ENCODE measurements at regions not wholly inside any gene's neighbourhood (a gene's known extent, or its start where the extent isn't known, plus 50 kb on each side); places are given as distances from the start of the nearest gene placed in this dataset.

DNA sequence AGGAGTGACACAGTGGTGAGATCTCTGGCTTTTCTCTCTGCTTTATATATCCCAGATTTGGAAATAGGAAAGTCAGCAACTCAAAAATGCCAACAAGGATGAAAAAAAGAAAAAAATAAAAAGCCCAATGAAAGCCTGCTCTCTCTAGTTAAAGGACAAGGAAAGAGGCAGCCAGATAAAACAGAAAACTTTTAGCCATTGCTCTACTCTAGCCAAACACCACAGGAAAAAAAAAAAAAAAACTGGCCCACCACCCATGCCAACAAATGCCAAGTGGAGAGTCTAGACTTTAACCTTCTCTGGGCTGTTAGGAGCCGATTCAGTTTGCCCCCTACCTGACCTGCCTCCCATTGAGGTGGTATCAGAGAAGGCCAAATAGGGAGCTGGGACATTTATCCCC is 222.3 kb upstream of the TMTC1 start:
- FAIRE-seq (no peak), DNase-seq (ENCODE audit: insufficient read length, low spot score) (no peak)
- no peak for TF ChIP-seq POLR2AphosphoS5 (IDR thresholded peaks at IDR 0.05; ENCODE audit: low read depth, low read length)
- TF ChIP-seq PAX5 (IDR thresholded peaks at IDR 0.05; ENCODE audit: insufficient read depth, low read length, severe bottlenecking): no peak
- TF ChIP-seq SPI1 (IDR thresholded peaks at IDR 0.05; ENCODE audit: low read depth, low read length): no peak
- no peak for TF ChIP-seq TAF1 (IDR thresholded peaks at IDR 0.05; ENCODE audit: low read depth, low read length)
- TF ChIP-seq POU2F2 (IDR thresholded peaks at IDR 0.05; ENCODE audit: low read depth, low read length): no peak
- no peak for TF ChIP-seq POLR2A (IDR thresholded peaks at IDR 0.05; ENCODE audit: low read depth, low read length)

DNA sequence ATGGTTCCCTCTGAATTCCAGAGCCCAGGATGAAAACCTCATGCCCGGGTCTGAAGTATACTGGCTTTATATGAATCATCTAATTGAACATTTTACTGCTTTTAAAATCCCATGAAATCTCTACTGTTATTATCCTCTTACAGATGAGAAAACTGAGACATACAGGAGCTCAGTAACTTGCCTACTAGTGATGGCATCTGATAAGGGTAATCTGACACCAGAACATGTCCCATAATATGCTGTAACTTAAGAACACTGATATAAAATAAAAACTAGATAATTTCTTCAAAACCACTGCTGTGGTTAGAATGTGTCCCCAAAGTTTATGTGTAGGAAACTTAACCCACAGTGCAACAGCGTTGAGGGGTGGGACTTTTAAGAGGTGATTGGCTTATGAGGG is 219.6 kb upstream of the TMTC1 start:
- TF ChIP-seq POU2F2 (IDR thresholded peaks at IDR 0.05; ENCODE audit: low read depth, low read length): no peak
- TF ChIP-seq POLR2AphosphoS5 (IDR thresholded peaks at IDR 0.05; ENCODE audit: low read depth, low read length): no peak
- no peak for TF ChIP-seq PAX5 (IDR thresholded peaks at IDR 0.05; ENCODE audit: insufficient read depth, low read length, severe bottlenecking)
- TF ChIP-seq TAF1 (IDR thresholded peaks at IDR 0.05; ENCODE audit: low read depth, low read length): no peak
- TF ChIP-seq POLR2A (IDR thresholded peaks at IDR 0.05; ENCODE audit: low read depth, low read length): no peak
- no peak for TF ChIP-seq SPI1 (IDR thresholded peaks at IDR 0.05; ENCODE audit: low read depth, low read length)
- no peak for FAIRE-seq

GRCh38 chr12:30002677-30003076 is 218.9 kb upstream of the TMTC1 start:
- no peak for FAIRE-seq
- TF ChIP-seq POLR2A (IDR thresholded peaks at IDR 0.05; ENCODE audit: low read depth, low read length) (no peak), SPI1 (IDR thresholded peaks at IDR 0.05; ENCODE audit: low read depth, low read length) (no peak), TAF1 (IDR thresholded peaks at IDR 0.05; ENCODE audit: low read depth, low read length) (no peak), PAX5 (IDR thresholded peaks at IDR 0.05; ENCODE audit: insufficient read depth, low read length, severe bottlenecking) (no peak)
- no peak for DNase-seq (ENCODE audit: insufficient read length, low spot score)

More for the DNA sequence above, 219.6 kb upstream of the TMTC1 start:
- no peak for DNase-seq (ENCODE audit: insufficient read length, low spot score)

- DNase-seq (ENCODE audit: insufficient read length, low spot score): no peak
- FAIRE-seq: no peak
- TF ChIP-seq POU2F2 (IDR thresholded peaks at IDR 0.05; ENCODE audit: low read depth, low read length): no peak
- no peak for TF ChIP-seq POLR2AphosphoS5 (IDR thresholded peaks at IDR 0.05; ENCODE audit: low read depth, low read length)
- TF ChIP-seq POLR2A (IDR thresholded peaks at IDR 0.05; ENCODE audit: low read depth, low read length): no peak
- no peak for TF ChIP-seq TAF1 (IDR thresholded peaks at IDR 0.05; ENCODE audit: low read depth, low read length)
Observed at GRCh38 chr12:30000401-30000800, 216.7 kb upstream of the TMTC1 start.

DNA sequence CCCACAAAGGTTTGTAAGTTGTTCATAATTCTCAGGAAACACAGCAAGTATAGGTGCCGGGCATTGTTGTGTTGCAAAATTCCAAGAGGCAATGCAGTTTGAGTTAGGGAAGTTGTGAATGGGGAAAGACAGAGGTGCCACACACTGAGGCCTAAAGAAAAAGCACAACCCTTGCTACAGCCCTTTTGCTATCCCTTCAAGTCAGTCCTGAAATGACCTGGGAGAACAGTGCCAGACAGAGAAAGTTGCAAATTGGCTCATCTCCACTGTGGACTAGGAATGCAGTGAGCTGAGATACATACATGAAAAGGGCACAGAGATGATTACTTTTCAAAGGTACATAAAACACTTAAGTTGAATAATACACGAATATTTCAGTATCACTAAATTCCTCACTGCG is 213.3 kb upstream of the TMTC1 start:
- no peak for TF ChIP-seq PAX5 (IDR thresholded peaks at IDR 0.05; ENCODE audit: insufficient read depth, low read length, severe bottlenecking)
- no peak for TF ChIP-seq TAF1 (IDR thresholded peaks at IDR 0.05; ENCODE audit: low read depth, low read length)
- no peak for TF ChIP-seq SPI1 (IDR thresholded peaks at IDR 0.05; ENCODE audit: low read depth, low read length)
- TF ChIP-seq POLR2AphosphoS5 (IDR thresholded peaks at IDR 0.05; ENCODE audit: low read depth, low read length): no peak
- TF ChIP-seq POU2F2 (IDR thresholded peaks at IDR 0.05; ENCODE audit: low read depth, low read length): no peak
- TF ChIP-seq POLR2A (IDR thresholded peaks at IDR 0.05; ENCODE audit: low read depth, low read length): no peak
- no peak for DNase-seq (ENCODE audit: insufficient read length, low spot score)

DNA sequence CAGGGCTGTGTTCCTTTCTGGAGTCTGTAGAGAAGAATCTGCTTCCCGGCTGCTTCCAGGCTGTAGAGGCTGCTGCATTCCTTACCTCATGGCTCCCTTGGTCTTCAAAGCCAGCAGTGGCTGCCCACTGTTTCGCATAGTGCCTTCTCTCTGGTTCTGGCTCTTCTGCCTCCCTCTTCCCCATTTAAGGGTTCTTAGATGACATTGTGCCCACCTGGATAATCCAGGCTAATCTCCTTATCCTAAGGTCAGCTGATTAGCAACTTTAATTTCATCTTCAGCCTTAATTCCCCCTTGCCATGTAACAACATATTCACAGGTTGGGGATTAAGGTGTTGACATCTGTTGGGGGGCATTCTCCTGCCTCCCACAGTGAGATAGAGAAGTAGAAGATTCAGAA is 208.6 kb upstream of the TMTC1 start:
- FAIRE-seq (no peak), DNase-seq (ENCODE audit: insufficient read length, low spot score) (no peak)
- no peak for TF ChIP-seq POLR2AphosphoS5 (IDR thresholded peaks at IDR 0.05; ENCODE audit: low read depth, low read length)
- TF ChIP-seq POLR2A (IDR thresholded peaks at IDR 0.05; ENCODE audit: low read depth, low read length): no peak
- TF ChIP-seq PAX5 (IDR thresholded peaks at IDR 0.05; ENCODE audit: insufficient read depth, low read length, severe bottlenecking): no peak
- TF ChIP-seq SPI1 (IDR thresholded peaks at IDR 0.05; ENCODE audit: low read depth, low read length): no peak
- TF ChIP-seq TAF1 (IDR thresholded peaks at IDR 0.05; ENCODE audit: low read depth, low read length): no peak

More for the DNA sequence above, 213.3 kb upstream of the TMTC1 start:
- no peak for FAIRE-seq

DNA sequence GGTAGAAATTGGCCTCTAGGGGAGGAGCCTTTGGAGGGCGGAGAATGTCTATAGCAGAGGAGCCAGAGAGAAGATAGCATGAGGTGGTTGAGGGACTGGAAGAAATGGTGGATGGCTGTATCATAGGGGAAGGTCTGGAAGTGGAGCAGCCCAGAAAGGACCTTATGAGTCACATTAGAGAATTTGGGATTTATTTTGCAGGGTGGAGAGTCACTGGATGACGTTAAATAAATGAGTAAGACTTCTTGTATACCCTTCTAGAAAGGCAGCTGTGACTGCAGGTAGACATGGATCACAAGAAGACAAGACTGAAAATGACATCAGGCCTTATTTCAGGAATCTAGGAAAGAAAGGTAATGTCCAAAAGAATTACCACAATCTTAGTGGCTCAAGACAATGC is 208.2 kb upstream of the TMTC1 start:
- no peak for DNase-seq (ENCODE audit: insufficient read length, low spot score)
- no peak for FAIRE-seq
- TF ChIP-seq SPI1 (IDR thresholded peaks at IDR 0.05; ENCODE audit: low read depth, low read length) (no peak), TAF1 (IDR thresholded peaks at IDR 0.05; ENCODE audit: low read depth, low read length) (no peak), PAX5 (IDR thresholded peaks at IDR 0.05; ENCODE audit: insufficient read depth, low read length, severe bottlenecking) (no peak)

GRCh38 chr12:29990971-29991370 is 207.2 kb upstream of the TMTC1 start:
- TF ChIP-seq POU2F2 (IDR thresholded peaks at IDR 0.05; ENCODE audit: low read depth, low read length): no peak
- no peak for TF ChIP-seq POLR2AphosphoS5 (IDR thresholded peaks at IDR 0.05; ENCODE audit: low read depth, low read length)
- no peak for TF ChIP-seq SPI1 (IDR thresholded peaks at IDR 0.05; ENCODE audit: low read depth, low read length)
- no peak for TF ChIP-seq PAX5 (IDR thresholded peaks at IDR 0.05; ENCODE audit: insufficient read depth, low read length, severe bottlenecking)
- TF ChIP-seq TAF1 (IDR thresholded peaks at IDR 0.05; ENCODE audit: low read depth, low read length): no peak
- TF ChIP-seq POLR2A (IDR thresholded peaks at IDR 0.05; ENCODE audit: low read depth, low read length): no peak
- DNase-seq (ENCODE audit: insufficient read length, low spot score) (no peak), FAIRE-seq (no peak)

- no peak for FAIRE-seq
- DNase-seq (ENCODE audit: insufficient read length, low spot score): no peak
- TF ChIP-seq TAF1 (IDR thresholded peaks at IDR 0.05; ENCODE audit: low read depth, low read length) (no peak), POU2F2 (IDR thresholded peaks at IDR 0.05; ENCODE audit: low read depth, low read length) (no peak), PAX5 (IDR thresholded peaks at IDR 0.05; ENCODE audit: insufficient read depth, low read length, severe bottlenecking) (no peak), POLR2AphosphoS5 (IDR thresholded peaks at IDR 0.05; ENCODE audit: low read depth, low read length) (no peak), SPI1 (IDR thresholded peaks at IDR 0.05; ENCODE audit: low read depth, low read length) (no peak), POLR2A (IDR thresholded peaks at IDR 0.05; ENCODE audit: low read depth, low read length) (no peak)
Observed at GRCh38 chr12:29983851-29984250, 200.1 kb upstream of the TMTC1 start.

GRCh38 chr12:29980304-29980703 is 196.6 kb upstream of the TMTC1 start:
- FAIRE-seq (no peak), DNase-seq (ENCODE audit: insufficient read length, low spot score) (no peak)
- TF ChIP-seq POLR2A (IDR thresholded peaks at IDR 0.05; ENCODE audit: low read depth, low read length) (no peak), PAX5 (IDR thresholded peaks at IDR 0.05; ENCODE audit: insufficient read depth, low read length, severe bottlenecking) (no peak), POLR2AphosphoS5 (IDR thresholded peaks at IDR 0.05; ENCODE audit: low read depth, low read length) (no peak), TAF1 (IDR thresholded peaks at IDR 0.05; ENCODE audit: low read depth, low read length) (no peak), POU2F2 (IDR thresholded peaks at IDR 0.05; ENCODE audit: low read depth, low read length) (no peak), SPI1 (IDR thresholded peaks at IDR 0.05; ENCODE audit: low read depth, low read length) (no peak)

All from GM12891 (cell line).